GM23338 (cell line): ENCODE measurements at regions not wholly inside any gene's neighbourhood (a gene's known extent, or its start where the extent isn't known, plus 50 kb on each side); places are given as distances from the start of the nearest gene placed in this dataset.

ENCODE experiments used
- ATAC-seq: fragments of 200-7000 bp; cut with Tn5 transposase; 3 replicates; pipeline ENCODE4 v1.9.1; 2020
- DNase-seq: peaks from one replicate; pipeline ENCODE4 v3.0.0-alpha.2; 2015; ENCODE audit warnings: low spot score
- H2AFZ ChIP-seq: fragments of 200-600 bp; sonication (generic); 2 replicates; pipeline ENCODE4 v1.8.0; 2016; ENCODE audit warnings: antibody characterized with exemption, mild to moderate bottlenecking, moderate library complexity
- H3F3A ChIP-seq: fragments of 200-600 bp; sonication (generic); replicated peaks from 2 replicates; pipeline ENCODE4 v1.8.0; 2017; ENCODE audit warnings: antibody characterized with exemption, mixed run types, low read depth
- H3K27ac ChIP-seq: fragments of 200-600 bp; sonication (generic); 2 replicates; pipeline ENCODE4 v1.6.1; 2016; ENCODE audit warnings: low read depth
- H3K27me3 ChIP-seq: fragments of 200-600 bp; sonication (generic); 2 replicates; pipeline ENCODE4 v1.8.0; 2016; ENCODE audit warnings: mild to moderate bottlenecking, mixed run types, moderate library complexity; ENCODE audit not compliant: insufficient read depth
- H3K36me3 ChIP-seq: fragments of 200-600 bp; sonication (generic); 2 replicates; pipeline ENCODE4 v1.8.0; 2016; ENCODE audit warnings: mild to moderate bottlenecking; ENCODE audit not compliant: insufficient read depth
- H3K4me1 ChIP-seq: fragments of 200-600 bp; sonication (generic); 2 replicates; pipeline ENCODE4 v1.8.0; 2016; ENCODE audit warnings: mild to moderate bottlenecking, moderate library complexity; ENCODE audit not compliant: insufficient read depth
- H3K4me2 ChIP-seq: fragments of 200-600 bp; sonication (generic); 2 replicates; pipeline ENCODE4 v1.7.1; 2017; ENCODE audit warnings: mixed run types
- H3K4me3 ChIP-seq: fragments of 200-600 bp; sonication (generic); 2 replicates; pipeline ENCODE4 v1.6.1; 2016; ENCODE audit warnings: mixed run types
- H3K79me2 ChIP-seq: fragments of 200-600 bp; sonication (generic); replicated peaks from 2 replicates; pipeline ENCODE4 v1.8.0; 2017; ENCODE audit warnings: mild to moderate bottlenecking; ENCODE audit not compliant: insufficient read depth
- H3K9me2 ChIP-seq: fragments of 200-600 bp; sonication (generic); 2 replicates; pipeline ENCODE4 v1.8.0; 2017; ENCODE audit not compliant: insufficient read depth
- H4K20me1 ChIP-seq: fragments of 200-600 bp; sonication (generic); replicated peaks from 2 replicates; pipeline ENCODE4 v1.8.0; 2017; ENCODE audit warnings: mild to moderate bottlenecking; ENCODE audit not compliant: insufficient read depth
- H3K27ac Mint-ChIP-seq: 2 replicates; pipeline ENCODE4 v1.8.0; 2020; ENCODE audit warnings: inconsistent platforms, mild to moderate bottlenecking, moderate library complexity, mixed read lengths
- H3K27me3 Mint-ChIP-seq: 3 replicates; pipeline ENCODE4 v1.8.0; 2022; ENCODE audit warnings: low read depth, mild to moderate bottlenecking, moderate library complexity, mixed read lengths, inconsistent platforms; ENCODE audit not compliant: insufficient read depth, poor library complexity
- H3K36me3 Mint-ChIP-seq: 3 replicates; pipeline ENCODE4 v1.8.0; 2021; ENCODE audit warnings: low read depth, mild to moderate bottlenecking, inconsistent platforms, moderate library complexity, mixed read lengths
- H3K4me1 Mint-ChIP-seq: 3 replicates; pipeline ENCODE4 v1.8.0; 2020; ENCODE audit warnings: mild to moderate bottlenecking, inconsistent platforms, mixed read lengths
- H3K4me3 Mint-ChIP-seq: 3 replicates; pipeline ENCODE4 v1.8.0; 2021; ENCODE audit warnings: moderate library complexity, mild to moderate bottlenecking, inconsistent platforms, mixed read lengths
- H3K9me3 Mint-ChIP-seq: 3 replicates; pipeline ENCODE4 v1.8.0; 2020; ENCODE audit warnings: moderate library complexity, mild to moderate bottlenecking, inconsistent platforms, mixed read lengths
- EZH2 ChIP-seq: fragments of 200-600 bp; sonication (generic); IDR thresholded peaks from one replicate; pipeline ENCODE4 v1.8.0; 2017; ENCODE audit warnings: antibody characterized with exemption, mild to moderate bottlenecking, low read depth; ENCODE audit not compliant: unreplicated experiment
- NANOG ChIP-seq: IDR thresholded peaks from 2 replicates; pipeline ENCODE4 v1.6.1; 2016; ENCODE audit warnings: antibody characterized with exemption, borderline replicate concordance
- POLR2AphosphoS5 ChIP-seq: IDR thresholded peaks from 2 replicates; pipeline ENCODE4 v1.6.1; 2016; ENCODE audit warnings: antibody characterized with exemption, low read depth
- STAT1 ChIP-seq: IDR thresholded peaks from one replicate; pipeline ENCODE4 v1.6.1; 2016; ENCODE audit warnings: antibody characterized with exemption; ENCODE audit not compliant: unreplicated experiment
- ZNF114 ChIP-seq: fragments of 250-450 bp; sonication (Bioruptor Pico); IDR thresholded peaks from 2 replicates; pipeline ENCODE4 v1.5.0; 2020; ENCODE audit warnings: mild to moderate bottlenecking, moderate library complexity
- ZNF331 ChIP-seq: fragments of 250-450 bp; sonication (Bioruptor Pico); IDR thresholded peaks from 2 replicates; pipeline ENCODE4 v1.5.0; 2020; ENCODE audit warnings: low read depth, mild to moderate bottlenecking, moderate library complexity
- TF ChIP-seq, protein P1 (sequence below): IDR thresholded peaks from one replicate; pipeline ENCODE4 v1.6.1; 2018; ENCODE audit warnings: antibody characterized with exemption; ENCODE audit not compliant: unreplicated experiment
- TF ChIP-seq, protein P2 (sequence below): IDR thresholded peaks from 2 replicates; pipeline ENCODE4 v1.6.1; 2016; ENCODE audit warnings: antibody characterized with exemption

DNA sequence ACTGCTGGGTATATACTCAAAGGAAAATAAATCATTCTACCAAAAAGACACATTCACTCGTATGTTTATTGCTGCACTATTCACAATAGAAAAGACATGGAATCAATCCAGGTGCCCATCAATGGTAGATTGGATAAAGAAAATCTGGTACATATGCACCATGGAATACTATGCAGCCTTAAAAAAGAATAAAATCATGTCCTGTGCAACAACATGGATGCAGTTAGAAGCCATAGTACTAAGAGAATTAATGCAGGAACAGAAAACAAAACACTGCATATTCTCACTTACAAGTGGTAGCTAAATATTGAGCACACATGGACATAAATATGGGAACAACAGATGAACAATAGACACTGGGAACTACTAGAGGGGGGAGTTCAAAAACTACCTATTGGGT is 96.3 kb downstream of the FAM76B start:
- TF ChIP-seq, protein P1, sequence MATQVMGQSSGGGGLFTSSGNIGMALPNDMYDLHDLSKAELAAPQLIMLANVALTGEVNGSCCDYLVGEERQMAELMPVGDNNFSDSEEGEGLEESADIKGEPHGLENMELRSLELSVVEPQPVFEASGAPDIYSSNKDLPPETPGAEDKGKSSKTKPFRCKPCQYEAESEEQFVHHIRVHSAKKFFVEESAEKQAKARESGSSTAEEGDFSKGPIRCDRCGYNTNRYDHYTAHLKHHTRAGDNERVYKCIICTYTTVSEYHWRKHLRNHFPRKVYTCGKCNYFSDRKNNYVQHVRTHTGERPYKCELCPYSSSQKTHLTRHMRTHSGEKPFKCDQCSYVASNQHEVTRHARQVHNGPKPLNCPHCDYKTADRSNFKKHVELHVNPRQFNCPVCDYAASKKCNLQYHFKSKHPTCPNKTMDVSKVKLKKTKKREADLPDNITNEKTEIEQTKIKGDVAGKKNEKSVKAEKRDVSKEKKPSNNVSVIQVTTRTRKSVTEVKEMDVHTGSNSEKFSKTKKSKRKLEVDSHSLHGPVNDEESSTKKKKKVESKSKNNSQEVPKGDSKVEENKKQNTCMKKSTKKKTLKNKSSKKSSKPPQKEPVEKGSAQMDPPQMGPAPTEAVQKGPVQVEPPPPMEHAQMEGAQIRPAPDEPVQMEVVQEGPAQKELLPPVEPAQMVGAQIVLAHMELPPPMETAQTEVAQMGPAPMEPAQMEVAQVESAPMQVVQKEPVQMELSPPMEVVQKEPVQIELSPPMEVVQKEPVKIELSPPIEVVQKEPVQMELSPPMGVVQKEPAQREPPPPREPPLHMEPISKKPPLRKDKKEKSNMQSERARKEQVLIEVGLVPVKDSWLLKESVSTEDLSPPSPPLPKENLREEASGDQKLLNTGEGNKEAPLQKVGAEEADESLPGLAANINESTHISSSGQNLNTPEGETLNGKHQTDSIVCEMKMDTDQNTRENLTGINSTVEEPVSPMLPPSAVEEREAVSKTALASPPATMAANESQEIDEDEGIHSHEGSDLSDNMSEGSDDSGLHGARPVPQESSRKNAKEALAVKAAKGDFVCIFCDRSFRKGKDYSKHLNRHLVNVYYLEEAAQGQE, result no peak
- Histone ChIP-seq H3K4me2 (no peak overlapping the region), H2AFZ (no peak overlapping the region), H3K27me3 (no peaks in the 10 kb centered on the region), H3K9me2 (no peaks in the 10 kb centered on the region), H3K79me2 (no peaks in the 10 kb centered on the region), H3K27ac (no peak overlapping the region), H3K4me3 (no peak overlapping the region), H3K36me3 (no peaks in the 10 kb centered on the region), H3K4me1 (peaks cover 10% of the 10 kb centered on the region; the same call in 1 of the 2 replicates), H3F3A (no peaks in the 10 kb centered on the region), H4K20me1 (no peaks in the 10 kb centered on the region)
- Mint-ChIP-seq H3K4me3 (no peak overlapping the region), H3K9me3 (no peaks in the 10 kb centered on the region), H3K36me3 (no peaks in the 10 kb centered on the region), H3K27me3 (no peaks in the 10 kb centered on the region), H3K4me1 (peaks cover 12% of the 10 kb centered on the region; the same call in 2 of the 3 replicates), H3K27ac (no peak overlapping the region)
- DNase-seq (no peak), ATAC-seq (no peak)

DNA sequence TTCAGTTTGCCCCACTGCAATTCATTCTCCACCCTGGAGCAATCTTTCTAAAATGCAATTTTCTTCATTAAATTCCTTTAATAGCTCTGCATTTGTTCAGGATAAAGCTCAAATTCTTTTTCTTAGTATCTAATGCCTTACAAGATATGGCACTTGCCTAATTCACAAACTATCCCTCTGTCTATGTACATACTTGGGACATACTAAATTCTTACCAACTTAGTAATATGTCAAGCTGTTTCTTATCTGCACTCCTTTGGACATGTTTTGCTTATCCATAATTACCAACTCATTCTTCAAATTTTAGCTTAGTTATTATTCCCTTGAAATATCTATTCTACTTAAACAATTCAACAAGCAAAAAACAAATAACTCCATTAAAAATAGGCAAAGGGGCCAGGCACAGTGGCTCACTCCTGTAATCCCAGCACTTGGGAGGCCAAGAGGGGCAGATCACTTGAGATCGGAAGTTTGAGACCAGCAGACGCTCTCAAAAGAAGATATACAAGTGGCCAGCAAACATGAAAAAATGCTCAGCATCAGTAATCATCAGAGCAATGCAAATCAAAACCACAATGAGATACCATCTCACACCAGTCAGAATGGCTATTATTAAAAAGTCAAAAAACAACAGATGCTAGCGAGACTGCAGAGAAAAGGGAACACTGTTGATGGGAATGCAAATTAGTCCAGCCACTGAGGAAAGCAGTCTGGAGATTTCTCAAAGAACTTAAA is 96.9 kb downstream of the FAM76B start:
- Histone ChIP-seq H3K79me2 (no peaks in the 10 kb centered on the region), H3K4me3 (no peak overlapping the region), H3K4me1 (peaks cover 6% of the 10 kb centered on the region; the same call in 1 of the 2 replicates), H4K20me1 (no peaks in the 10 kb centered on the region), H3K27ac (no peak overlapping the region), H3K9me2 (no peaks in the 10 kb centered on the region), H3K27me3 (no peaks in the 10 kb centered on the region), H3F3A (no peaks in the 10 kb centered on the region), H2AFZ (no peak overlapping the region), H3K36me3 (no peaks in the 10 kb centered on the region), H3K4me2 (no peak overlapping the region)
- TF ChIP-seq, protein P2, sequence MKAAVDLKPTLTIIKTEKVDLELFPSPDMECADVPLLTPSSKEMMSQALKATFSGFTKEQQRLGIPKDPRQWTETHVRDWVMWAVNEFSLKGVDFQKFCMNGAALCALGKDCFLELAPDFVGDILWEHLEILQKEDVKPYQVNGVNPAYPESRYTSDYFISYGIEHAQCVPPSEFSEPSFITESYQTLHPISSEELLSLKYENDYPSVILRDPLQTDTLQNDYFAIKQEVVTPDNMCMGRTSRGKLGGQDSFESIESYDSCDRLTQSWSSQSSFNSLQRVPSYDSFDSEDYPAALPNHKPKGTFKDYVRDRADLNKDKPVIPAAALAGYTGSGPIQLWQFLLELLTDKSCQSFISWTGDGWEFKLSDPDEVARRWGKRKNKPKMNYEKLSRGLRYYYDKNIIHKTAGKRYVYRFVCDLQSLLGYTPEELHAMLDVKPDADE, result no peak
- H3K9me3 Mint-ChIP-seq, result no peaks in the 10 kb centered on the region
- no peak for ATAC-seq
- no peak overlapping the region for H3K4me3 Mint-ChIP-seq
- no peaks in the 10 kb centered on the region for H3K27me3 Mint-ChIP-seq
- DNase-seq, result no peak
- H3K4me1 Mint-ChIP-seq, result peaks cover 6% of the 10 kb centered on the region; the same call in 2 of the 3 replicates
- no peaks in the 10 kb centered on the region for H3K36me3 Mint-ChIP-seq
- H3K27ac Mint-ChIP-seq, result no peak overlapping the region

DNA sequence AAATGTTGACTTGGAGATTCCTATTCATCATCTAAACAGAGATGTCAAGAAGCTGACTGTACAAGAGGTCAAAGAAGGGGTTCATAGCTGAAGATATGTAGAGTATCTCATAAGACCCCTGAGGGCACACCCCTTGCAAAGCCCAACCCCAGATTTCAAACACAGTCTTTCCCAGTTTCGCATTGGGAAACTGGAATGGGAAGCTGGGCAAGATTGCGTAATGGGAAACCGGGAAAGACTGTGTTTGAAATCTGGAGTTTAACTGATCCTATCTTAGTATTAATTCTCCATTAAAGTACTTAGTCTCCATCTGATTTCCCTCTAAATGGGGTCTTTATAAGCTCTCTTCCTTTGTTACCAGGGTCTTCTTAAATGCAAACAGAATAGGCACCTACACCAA is 99.5 kb downstream of the FAM76B start:
- H3K9me2 ChIP-seq, result no peaks in the 10 kb centered on the region
- H3K79me2 ChIP-seq, result no peaks in the 10 kb centered on the region
- Mint-ChIP-seq H3K36me3 (no peaks in the 10 kb centered on the region), H3K4me3 (no peak overlapping the region), H3K9me3 (no peaks in the 10 kb centered on the region), H3K27ac (no peak overlapping the region), H3K27me3 (no peaks in the 10 kb centered on the region), H3K4me1 (no peaks in the 10 kb centered on the region)
- no peaks in the 10 kb centered on the region for H3K27me3 ChIP-seq
- no peaks in the 10 kb centered on the region for H4K20me1 ChIP-seq
- ATAC-seq (no peak), DNase-seq (no peak)
- H3K4me2 ChIP-seq, result no peak overlapping the region
- H3K36me3 ChIP-seq, result no peaks in the 10 kb centered on the region
- no peaks in the 10 kb centered on the region for H3F3A ChIP-seq
- no peak overlapping the region for H3K27ac ChIP-seq
- H2AFZ ChIP-seq, result no peak overlapping the region
- no peak overlapping the region for H3K4me3 ChIP-seq
- no peaks in the 10 kb centered on the region for H3K4me1 ChIP-seq
- no peak for TF ChIP-seq EZH2
- no peak for TF ChIP-seq POLR2AphosphoS5
- TF ChIP-seq ZNF331 (CRISPR knock-in tag), result no peak
- TF ChIP-seq, protein P2, result no peak
- no peak for TF ChIP-seq NANOG
- no peak for TF ChIP-seq ZNF114 (CRISPR knock-in tag)
- TF ChIP-seq STAT1, result no peak
